ENCODE measurements at regions not wholly inside any gene's neighbourhood (a gene's known extent, or its start where the extent isn't known, plus 50 kb on each side); places are given as distances from the start of the nearest gene placed in this dataset.

GRCh38 chr13:44812818-44813217, 176.5 kb downstream of the NUFIP1 start:
- TF ChIP-seq CTCF (IDR thresholded peaks at IDR 0.05; ENCODE audit: insufficient read depth, low read depth, low read length): no peak
- TF ChIP-seq EZH2 (IDR thresholded peaks at IDR 0.05; ENCODE audit: insufficient read depth, low read length): no peak
